GM12872 (cell line): ENCODE measurements at regions not wholly inside any gene's neighbourhood (a gene's known extent, or its start where the extent isn't known, plus 50 kb on each side); places are given as distances from the start of the nearest gene placed in this dataset.

Experiments
- TF ChIP-seq, protein P1 (sequence below): IDR thresholded peaks from 3 replicates; pipeline ENCODE4 v1.5.1; 2011; ENCODE audit warnings: low read depth, mild to moderate bottlenecking, low read length, moderate library complexity; ENCODE audit not compliant: insufficient read depth

GRCh38 chr18:46271488-46271887, 167.3 kb downstream of the HAUS1 start:
- TF ChIP-seq, protein P1, sequence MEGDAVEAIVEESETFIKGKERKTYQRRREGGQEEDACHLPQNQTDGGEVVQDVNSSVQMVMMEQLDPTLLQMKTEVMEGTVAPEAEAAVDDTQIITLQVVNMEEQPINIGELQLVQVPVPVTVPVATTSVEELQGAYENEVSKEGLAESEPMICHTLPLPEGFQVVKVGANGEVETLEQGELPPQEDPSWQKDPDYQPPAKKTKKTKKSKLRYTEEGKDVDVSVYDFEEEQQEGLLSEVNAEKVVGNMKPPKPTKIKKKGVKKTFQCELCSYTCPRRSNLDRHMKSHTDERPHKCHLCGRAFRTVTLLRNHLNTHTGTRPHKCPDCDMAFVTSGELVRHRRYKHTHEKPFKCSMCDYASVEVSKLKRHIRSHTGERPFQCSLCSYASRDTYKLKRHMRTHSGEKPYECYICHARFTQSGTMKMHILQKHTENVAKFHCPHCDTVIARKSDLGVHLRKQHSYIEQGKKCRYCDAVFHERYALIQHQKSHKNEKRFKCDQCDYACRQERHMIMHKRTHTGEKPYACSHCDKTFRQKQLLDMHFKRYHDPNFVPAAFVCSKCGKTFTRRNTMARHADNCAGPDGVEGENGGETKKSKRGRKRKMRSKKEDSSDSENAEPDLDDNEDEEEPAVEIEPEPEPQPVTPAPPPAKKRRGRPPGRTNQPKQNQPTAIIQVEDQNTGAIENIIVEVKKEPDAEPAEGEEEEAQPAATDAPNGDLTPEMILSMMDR: no peak

DNA sequence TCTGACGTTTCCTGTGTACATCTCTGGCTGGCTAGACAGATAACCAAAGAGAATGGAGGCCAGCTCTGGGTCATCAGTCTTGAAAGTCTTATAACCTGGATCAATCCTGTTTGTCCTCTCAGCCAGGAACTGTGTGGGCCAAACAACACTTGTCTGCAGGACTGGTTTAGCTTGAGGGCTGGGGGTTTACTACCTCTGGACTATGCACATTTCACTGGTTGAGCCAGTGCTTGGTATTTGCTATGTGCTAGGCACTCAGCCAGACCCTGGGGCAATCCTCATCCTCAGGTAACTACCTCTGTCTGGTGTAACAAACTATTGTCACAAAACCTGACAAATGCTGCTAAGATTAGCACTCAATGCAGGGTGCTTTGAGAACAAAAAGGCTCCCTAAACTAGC, 169.7 kb downstream of the HAUS1 start:
- TF ChIP-seq, protein P1: no peak

- TF ChIP-seq, protein P1: no peak
These were observed 170.1 kb downstream of the HAUS1 start for GRCh38 chr18:46274266-46274665.

- TF ChIP-seq, protein P1: no peak
These were observed 171.2 kb downstream of the HAUS1 start for GRCh38 chr18:46275370-46275769.

DNA sequence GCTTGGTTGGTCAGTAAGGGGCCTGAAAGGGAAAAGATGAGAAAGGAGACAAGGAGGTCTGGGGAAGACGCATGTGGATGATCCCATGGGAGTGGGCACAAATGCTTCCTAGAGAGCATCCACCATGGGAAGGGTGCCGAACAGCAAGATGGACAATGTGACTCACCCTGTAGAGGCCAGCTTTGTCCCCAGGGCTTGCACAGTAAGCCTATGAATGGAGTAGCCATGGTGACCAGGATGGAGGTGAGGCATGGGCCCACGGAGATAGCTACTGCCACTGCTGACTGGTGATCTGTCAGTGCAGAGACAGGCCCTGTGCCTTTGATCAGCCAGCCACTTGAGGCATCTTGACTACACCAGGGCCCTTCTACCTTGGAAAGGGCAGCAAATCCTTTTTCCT, 172.6 kb downstream of the HAUS1 start:
- TF ChIP-seq, protein P1: no peak

GRCh38 chr18:46278481-46279465, 174.6 kb downstream of the HAUS1 start:
- TF ChIP-seq, protein P1: no peak

GRCh38 chr18:46279673-46280072, 175.5 kb downstream of the HAUS1 start:
- TF ChIP-seq, protein P1: no peak
